Chondrocyte (in vitro differentiated cells): ENCODE measurements at regions not wholly inside any gene's neighbourhood (a gene's known extent, or its start where the extent isn't known, plus 50 kb on each side); places are given as distances from the start of the nearest gene placed in this dataset.
"Not testable (repeated sequence)": the region's sequence is repeated elsewhere in the genome, so short reads cannot be mapped to it uniquely, and the experiment has no call there.

Experiments used
- DNase-seq: peaks from one replicate; pipeline ENCODE4 v3.0.0; 2021; ENCODE audit warnings: mixed read lengths, low spot score
- H3K27ac Mint-ChIP-seq: one replicate; pipeline ENCODE4 v1.8.0; 2021; ENCODE audit warnings: mild to moderate bottlenecking, moderate library complexity, mixed read lengths; ENCODE audit not compliant: unreplicated experiment
- H3K27me3 Mint-ChIP-seq: 2 replicates; pipeline ENCODE4 v1.8.0; 2021; ENCODE audit warnings: low read depth, mixed read lengths
- H3K36me3 Mint-ChIP-seq: 2 replicates; pipeline ENCODE4 v1.8.0; 2021; ENCODE audit warnings: low read depth, mixed read lengths
- H3K4me1 Mint-ChIP-seq: 2 replicates; pipeline ENCODE4 v1.8.0; 2021; ENCODE audit warnings: low read depth, mild to moderate bottlenecking, mixed read lengths
- H3K4me3 Mint-ChIP-seq: one replicate; pipeline ENCODE4 v1.8.0; 2021; ENCODE audit warnings: mild to moderate bottlenecking, moderate library complexity, mixed read lengths; ENCODE audit not compliant: unreplicated experiment
- H3K9me3 Mint-ChIP-seq: 2 replicates; pipeline ENCODE4 v1.8.0; 2021; ENCODE audit warnings: low read depth, mixed read lengths
- CTCF ChIP-seq: fragments of 200-600 bp; sonication (generic); IDR thresholded peaks from 2 replicates; pipeline ENCODE4 v1.5.0; 2021; ENCODE audit warnings: antibody characterized with exemption, mild to moderate bottlenecking, moderate library complexity

GRCh38 chr4:104642521-104642920 lies 147.8 kb upstream of the CXXC4 start:
- TF ChIP-seq CTCF: no peak
- no peak overlapping the region for H3K27ac Mint-ChIP-seq
- H3K4me1 Mint-ChIP-seq: no peaks in the 10 kb centered on the region
- H3K9me3 Mint-ChIP-seq: no peaks in the 10 kb centered on the region
- DNase-seq: no peak
- H3K27me3 Mint-ChIP-seq: peaks cover 6% of the 10 kb centered on the region
- no peak overlapping the region for H3K4me3 Mint-ChIP-seq
- H3K36me3 Mint-ChIP-seq: no peaks in the 10 kb centered on the region

- H3K27me3 Mint-ChIP-seq: peaks cover 6% of the 10 kb centered on the region
- no peak overlapping the region for H3K27ac Mint-ChIP-seq
- H3K9me3 Mint-ChIP-seq: no peaks in the 10 kb centered on the region
- no peak for DNase-seq
- no peak for TF ChIP-seq CTCF
- no peaks in the 10 kb centered on the region for H3K4me1 Mint-ChIP-seq
- H3K36me3 Mint-ChIP-seq: no peaks in the 10 kb centered on the region
- no peak overlapping the region for H3K4me3 Mint-ChIP-seq
These were observed 149.1 kb upstream of the CXXC4 start for GRCh38 chr4:104643805-104644204.

GRCh38 chr4:104649631-104650030 lies 154.9 kb upstream of the CXXC4 start:
- no peak overlapping the region for H3K27ac Mint-ChIP-seq
- no peak for TF ChIP-seq CTCF
- no peak overlapping the region for H3K4me3 Mint-ChIP-seq
- no peaks in the 10 kb centered on the region for H3K36me3 Mint-ChIP-seq
- peaks cover 11% of the 10 kb centered on the region for H3K9me3 Mint-ChIP-seq
- H3K27me3 Mint-ChIP-seq: no peaks in the 10 kb centered on the region
- DNase-seq: no peak
- H3K4me1 Mint-ChIP-seq: no peaks in the 10 kb centered on the region

- H3K4me3 Mint-ChIP-seq, H3K36me3 Mint-ChIP-seq, H3K9me3 Mint-ChIP-seq, H3K4me1 Mint-ChIP-seq, H3K27me3 Mint-ChIP-seq, H3K27ac Mint-ChIP-seq, DNase-seq: not testable (repeated sequence)
These were observed 167.6 kb upstream of the CXXC4 start for GRCh38 chr4:104662269-104662668.

- Mint-ChIP-seq H3K4me1 (no peaks in the 10 kb centered on the region), H3K27ac (no peak overlapping the region)
- DNase-seq: no peak
These were observed 182.4 kb upstream of the CXXC4 start for GRCh38 chr4:104677116-104677515.

More at GRCh38 chr4:104677116-104677515, 182.4 kb upstream of the CXXC4 start:
- Mint-ChIP-seq H3K27me3 (peaks cover 4% of the 10 kb centered on the region), H3K4me3 (no peak overlapping the region), H3K9me3 (no peaks in the 10 kb centered on the region), H3K36me3 (no peaks in the 10 kb centered on the region)
- no peak for TF ChIP-seq CTCF
